ENCODE measurements at regions not wholly inside any gene's neighbourhood (a gene's known extent, or its start where the extent isn't known, plus 50 kb on each side); places are given as distances from the start of the nearest gene placed in this dataset.

DNA sequence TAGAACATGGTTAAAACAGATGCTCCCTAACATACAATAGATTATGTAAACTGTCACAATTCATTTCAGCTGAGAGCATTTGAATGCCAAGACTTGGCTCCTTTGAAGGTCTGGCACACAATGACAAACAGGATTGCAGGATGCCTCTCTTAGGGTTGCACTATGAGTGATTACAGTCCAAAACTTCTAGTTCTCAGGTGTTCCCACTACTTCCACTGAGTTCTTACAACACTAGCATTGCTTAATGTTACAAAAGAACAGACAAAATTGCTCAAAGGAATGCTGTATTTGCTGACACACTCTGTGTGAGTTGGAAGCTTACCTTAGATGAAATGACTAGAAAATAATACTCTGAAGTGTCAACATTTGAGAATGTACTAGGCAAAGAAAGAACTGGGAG lies 2413.8 kb upstream of the RAG2 start:
- TF ChIP-seq, protein P1, sequence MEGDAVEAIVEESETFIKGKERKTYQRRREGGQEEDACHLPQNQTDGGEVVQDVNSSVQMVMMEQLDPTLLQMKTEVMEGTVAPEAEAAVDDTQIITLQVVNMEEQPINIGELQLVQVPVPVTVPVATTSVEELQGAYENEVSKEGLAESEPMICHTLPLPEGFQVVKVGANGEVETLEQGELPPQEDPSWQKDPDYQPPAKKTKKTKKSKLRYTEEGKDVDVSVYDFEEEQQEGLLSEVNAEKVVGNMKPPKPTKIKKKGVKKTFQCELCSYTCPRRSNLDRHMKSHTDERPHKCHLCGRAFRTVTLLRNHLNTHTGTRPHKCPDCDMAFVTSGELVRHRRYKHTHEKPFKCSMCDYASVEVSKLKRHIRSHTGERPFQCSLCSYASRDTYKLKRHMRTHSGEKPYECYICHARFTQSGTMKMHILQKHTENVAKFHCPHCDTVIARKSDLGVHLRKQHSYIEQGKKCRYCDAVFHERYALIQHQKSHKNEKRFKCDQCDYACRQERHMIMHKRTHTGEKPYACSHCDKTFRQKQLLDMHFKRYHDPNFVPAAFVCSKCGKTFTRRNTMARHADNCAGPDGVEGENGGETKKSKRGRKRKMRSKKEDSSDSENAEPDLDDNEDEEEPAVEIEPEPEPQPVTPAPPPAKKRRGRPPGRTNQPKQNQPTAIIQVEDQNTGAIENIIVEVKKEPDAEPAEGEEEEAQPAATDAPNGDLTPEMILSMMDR (IDR thresholded peaks at IDR 0.05; ENCODE audit: insufficient read depth, low read length), result no peak
- TF ChIP-seq POLR2AphosphoS5 (IDR thresholded peaks at IDR 0.05; ENCODE audit: low read depth) (no peak), GABPA (IDR thresholded peaks at IDR 0.05; ENCODE audit: low read depth) (no peak)
- TF ChIP-seq, protein P2, sequence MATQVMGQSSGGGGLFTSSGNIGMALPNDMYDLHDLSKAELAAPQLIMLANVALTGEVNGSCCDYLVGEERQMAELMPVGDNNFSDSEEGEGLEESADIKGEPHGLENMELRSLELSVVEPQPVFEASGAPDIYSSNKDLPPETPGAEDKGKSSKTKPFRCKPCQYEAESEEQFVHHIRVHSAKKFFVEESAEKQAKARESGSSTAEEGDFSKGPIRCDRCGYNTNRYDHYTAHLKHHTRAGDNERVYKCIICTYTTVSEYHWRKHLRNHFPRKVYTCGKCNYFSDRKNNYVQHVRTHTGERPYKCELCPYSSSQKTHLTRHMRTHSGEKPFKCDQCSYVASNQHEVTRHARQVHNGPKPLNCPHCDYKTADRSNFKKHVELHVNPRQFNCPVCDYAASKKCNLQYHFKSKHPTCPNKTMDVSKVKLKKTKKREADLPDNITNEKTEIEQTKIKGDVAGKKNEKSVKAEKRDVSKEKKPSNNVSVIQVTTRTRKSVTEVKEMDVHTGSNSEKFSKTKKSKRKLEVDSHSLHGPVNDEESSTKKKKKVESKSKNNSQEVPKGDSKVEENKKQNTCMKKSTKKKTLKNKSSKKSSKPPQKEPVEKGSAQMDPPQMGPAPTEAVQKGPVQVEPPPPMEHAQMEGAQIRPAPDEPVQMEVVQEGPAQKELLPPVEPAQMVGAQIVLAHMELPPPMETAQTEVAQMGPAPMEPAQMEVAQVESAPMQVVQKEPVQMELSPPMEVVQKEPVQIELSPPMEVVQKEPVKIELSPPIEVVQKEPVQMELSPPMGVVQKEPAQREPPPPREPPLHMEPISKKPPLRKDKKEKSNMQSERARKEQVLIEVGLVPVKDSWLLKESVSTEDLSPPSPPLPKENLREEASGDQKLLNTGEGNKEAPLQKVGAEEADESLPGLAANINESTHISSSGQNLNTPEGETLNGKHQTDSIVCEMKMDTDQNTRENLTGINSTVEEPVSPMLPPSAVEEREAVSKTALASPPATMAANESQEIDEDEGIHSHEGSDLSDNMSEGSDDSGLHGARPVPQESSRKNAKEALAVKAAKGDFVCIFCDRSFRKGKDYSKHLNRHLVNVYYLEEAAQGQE (IDR thresholded peaks at IDR 0.05; ENCODE audit: insufficient replicate concordance, low read depth), result no peak

Measured in HL-60 (cell line).